Suprapubic skin (tissue), 4 donors: ENCODE measurements at regions not wholly inside any gene's neighbourhood (a gene's known extent, or its start where the extent isn't known, plus 50 kb on each side); places are given as distances from the start of the nearest gene placed in this dataset.

Source experiments
- CTCF ChIP-seq, 2 donors: fragments of 200-600 bp in 1 of 2; fragments of 450-650 bp in 1 of 2; sonication (generic) in 1 of 2; IDR thresholded peaks; one replicate each; pipeline ENCODE4 v1.5.1; 2016 to 2019; ENCODE audit warnings: antibody characterized with exemption in 2 of 2, mild to moderate bottlenecking in 1 of 2, moderate library complexity in 1 of 2
- EP300 ChIP-seq: sonication (generic); formaldehyde crosslinking; IDR thresholded peaks from one replicate; pipeline ENCODE4 v1.6.1; 2017; ENCODE audit warnings: antibody characterized with exemption
- POLR2A ChIP-seq, 2 donors: fragments of 450-650 bp; IDR thresholded peaks; one replicate each; pipeline ENCODE4 v1.6.1; 2017; ENCODE audit warnings: antibody characterized with exemption in 2 of 2, mild to moderate bottlenecking in 2 of 2, moderate library complexity in 2 of 2
- POLR2AphosphoS5 ChIP-seq, 3 donors: sonication (generic); formaldehyde crosslinking; IDR thresholded peaks; one replicate each; pipeline ENCODE4 v1.6.1; 2017; ENCODE audit warnings: antibody characterized with exemption in 3 of 3

DNA sequence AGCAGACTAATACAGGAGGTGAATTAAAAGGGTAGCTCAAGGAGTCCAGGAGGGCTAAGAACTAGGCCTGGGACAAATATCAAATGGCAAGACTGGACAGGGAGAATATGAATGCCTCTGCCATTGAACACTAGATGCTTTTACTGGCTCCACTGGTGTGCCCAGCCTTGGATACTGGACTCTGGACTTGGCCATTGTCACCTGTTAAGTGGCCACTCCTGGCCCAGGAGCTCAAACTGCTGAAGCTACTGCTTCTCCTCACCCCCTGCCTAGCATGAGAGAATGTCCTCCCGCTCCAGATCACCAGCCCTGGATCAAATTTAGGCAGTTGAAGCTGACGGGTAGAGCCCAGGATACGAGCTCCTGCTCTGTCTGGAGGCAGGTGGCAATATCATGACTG, 170.8 kb downstream of the DDX1 start:
- no peak for TF ChIP-seq EP300
- TF ChIP-seq POLR2A (IDR thresholded peaks at IDR 0.05) = no peak
- TF ChIP-seq CTCF (IDR thresholded peaks at IDR 0.05) = no peak
- no peak for TF ChIP-seq POLR2AphosphoS5 (IDR thresholded peaks at IDR 0.05)
